CD4-positive, alpha-beta T cell (primary cell): ENCODE measurements at regions not wholly inside any gene's neighbourhood (a gene's known extent, or its start where the extent isn't known, plus 50 kb on each side); places are given as distances from the start of the nearest gene placed in this dataset.

ENCODE experiments used
- ATAC-seq: fragments of 200-7000 bp; cut with Tn5 transposase; one replicate; pipeline ENCODE4 v1.10.0; 2022; ENCODE audit warnings: mild to moderate bottlenecking; ENCODE audit not compliant: poor library complexity
- CTCF ChIA-PET: fragments of 350-600 bp; sonication (Branson Sonifier 250); formaldehyde crosslinking; loops from one replicate; lab custom pipeline; 2021; ENCODE audit warnings: antibody characterized with exemption, inconsistent platforms; lab: Charles Lee
- POLR2A ChIA-PET: fragments of 350-600 bp; sonication (Branson Sonifier 250); formaldehyde crosslinking; loops from one replicate; lab custom pipeline; 2021; ENCODE audit warnings: antibody characterized with exemption, inconsistent platforms; lab: Charles Lee
- DNase-seq, 14 experiments: peaks; one replicate each; pipeline ENCODE4 v3.0.0-alpha.2; 2013 to 2020; ENCODE audit warnings: mixed read lengths in 2 of 14
- H3K27ac ChIP-seq, 2 donors: one replicate each; pipeline versions ENCODE4 v1.5.1 to v1.7.0; 2013; ENCODE audit warnings: low read length in 2 of 2, low read depth in 1 of 2, mild to moderate bottlenecking in 1 of 2
- H3K27me3 ChIP-seq, 2 experiments: 1 replicate in 1 of 2; 2 replicates in 1 of 2; pipeline versions ENCODE4 v1.6.1 to v1.7.0; 2013; ENCODE audit warnings: low read length in 2 of 2, control low read depth in 1 of 2, mild to moderate bottlenecking in 1 of 2, moderate library complexity in 1 of 2; ENCODE audit not compliant: insufficient read depth in 2 of 2, control insufficient read depth in 1 of 2
- H3K36me3 ChIP-seq: one replicate; pipeline ENCODE4 v1.6.1; 2013; ENCODE audit warnings: low read length, control low read depth; ENCODE audit not compliant: insufficient read depth
- H3K4me1 ChIP-seq: one replicate; pipeline ENCODE4 v1.6.1; 2013; ENCODE audit warnings: low read length, control low read depth; ENCODE audit not compliant: insufficient read depth
- H3K4me3 ChIP-seq: one replicate; pipeline ENCODE4 v1.5.1; 2013; ENCODE audit warnings: mild to moderate bottlenecking, low read length, moderate library complexity
- H3K9me3 ChIP-seq, 2 experiments: 1 replicate in 1 of 2; 2 replicates in 1 of 2; pipeline versions ENCODE4 v1.6.1 to v1.7.0; 2013; ENCODE audit warnings: low read length in 2 of 2, mild to moderate bottlenecking in 2 of 2, control low read depth in 1 of 2, moderate library complexity in 1 of 2; ENCODE audit not compliant: control insufficient read depth in 1 of 2, insufficient read depth in 1 of 2
- H3K27ac Mint-ChIP-seq: one replicate; pipeline ENCODE4 v1.8.0; 2020; ENCODE audit warnings: mixed read lengths
- H3K27me3 Mint-ChIP-seq: one replicate; pipeline ENCODE4 v1.8.0; 2021; ENCODE audit warnings: mixed read lengths
- H3K36me3 Mint-ChIP-seq: one replicate; pipeline ENCODE4 v1.8.0; 2021; ENCODE audit warnings: low read depth, mixed read lengths
- H3K4me1 Mint-ChIP-seq: one replicate; pipeline ENCODE4 v1.8.0; 2021; ENCODE audit warnings: low read depth, mixed read lengths
- H3K4me3 Mint-ChIP-seq: one replicate; pipeline ENCODE4 v1.8.0; 2020; ENCODE audit warnings: mild to moderate bottlenecking, mixed read lengths
- H3K9me3 Mint-ChIP-seq: one replicate; pipeline ENCODE4 v1.8.0; 2020; ENCODE audit warnings: mixed read lengths
- CTCF ChIP-seq: fragments of 200-600 bp; IDR thresholded peaks from one replicate; pipeline ENCODE4 v1.8.0; 2022; ENCODE audit warnings: antibody characterized with exemption, mild to moderate bottlenecking
- intact Hi-C, 2 experiments: fragments of 100-400 bp; cut with DNase I in 1 of 2; cut with micrococcal nuclease in 1 of 2; formaldehyde crosslinking; loops; one replicate each; pipeline versions ENCODE4 v1.15.1 to v1.9.0; 2023 to 2025; cut with DNase I, micrococcal nuclease

- ChIA-PET CTCF (no interaction called here), POLR2A (no interaction called here)
Measured at GRCh38 chr4:138097912-138098600, 144.1 kb downstream of the SLC7A11 start.

GRCh38 chr4:138096384-138097062 is 145.6 kb downstream of the SLC7A11 start:
- no peak for DNase-seq
- POLR2A ChIA-PET, result no interaction called here
- H3K9me3 Mint-ChIP-seq, result no peaks in the 10 kb centered on the region
- no peak overlapping the region for H3K27ac ChIP-seq
- H3K9me3 ChIP-seq, result no peaks in the 10 kb centered on the region
- H3K36me3 ChIP-seq, result no peaks in the 10 kb centered on the region
- TF ChIP-seq CTCF, result no peak
- H3K27me3 ChIP-seq, result no peaks in the 10 kb centered on the region
- no peak for ATAC-seq
- no peak overlapping the region for H3K4me3 ChIP-seq
- intact Hi-C loops, result no loop called here
- CTCF ChIA-PET, result no interaction called here
- no peaks in the 10 kb centered on the region for H3K27me3 Mint-ChIP-seq
- H3K4me1 ChIP-seq, result no peaks in the 10 kb centered on the region
- no peaks in the 10 kb centered on the region for H3K36me3 Mint-ChIP-seq
- H3K4me1 Mint-ChIP-seq, result no peaks in the 10 kb centered on the region
- H3K27ac Mint-ChIP-seq, result no peak overlapping the region
- H3K4me3 Mint-ChIP-seq, result no peak overlapping the region

More at GRCh38 chr4:138097912-138098600, 144.1 kb downstream of the SLC7A11 start:
- Histone ChIP-seq H3K27ac (no peak overlapping the region), H3K27me3 (no peaks in the 10 kb centered on the region), H3K36me3 (no peaks in the 10 kb centered on the region), H3K9me3 (no peaks in the 10 kb centered on the region), H3K4me1 (no peaks in the 10 kb centered on the region), H3K4me3 (no peak overlapping the region)
- no peaks in the 10 kb centered on the region for H3K27me3 Mint-ChIP-seq
- H3K27ac Mint-ChIP-seq, result no peak overlapping the region
- no peak overlapping the region for H3K4me3 Mint-ChIP-seq
- no peaks in the 10 kb centered on the region for H3K4me1 Mint-ChIP-seq
- H3K36me3 Mint-ChIP-seq, result no peaks in the 10 kb centered on the region
- no peak for ATAC-seq
- intact Hi-C loops, result no loop called here
- no peak for TF ChIP-seq CTCF
- no peaks in the 10 kb centered on the region for H3K9me3 Mint-ChIP-seq
- DNase-seq, result no peak

- DNase-seq (no peak), ATAC-seq (no peak)
- H3K36me3 ChIP-seq, result no peaks in the 10 kb centered on the region
- Mint-ChIP-seq H3K9me3 (no peaks in the 10 kb centered on the region), H3K4me3 (no peak overlapping the region), H3K27me3 (no peaks in the 10 kb centered on the region), H3K27ac (no peak overlapping the region), H3K4me1 (no peaks in the 10 kb centered on the region), H3K36me3 (no peaks in the 10 kb centered on the region)
- intact Hi-C loops, result no loop called here
- H3K4me1 ChIP-seq, result no peaks in the 10 kb centered on the region
- no peak overlapping the region for H3K27ac ChIP-seq
- H3K4me3 ChIP-seq, result no peak overlapping the region
- POLR2A ChIA-PET, result no interaction called here
- no peaks in the 10 kb centered on the region for H3K9me3 ChIP-seq
- TF ChIP-seq CTCF, result no peak
- CTCF ChIA-PET, result no interaction called here
- H3K27me3 ChIP-seq, result no peaks in the 10 kb centered on the region
Measured at GRCh38 chr4:138095378-138095777, 146.8 kb downstream of the SLC7A11 start.
